OCI-M2 (cell line): ENCODE measurements at regions not wholly inside any gene's neighbourhood (a gene's known extent, or its start where the extent isn't known, plus 50 kb on each side); places are given as distances from the start of the nearest gene placed in this dataset.

Experiments used
- DNase-seq: peaks from one replicate; lab custom pipeline; 2025; ENCODE audit not compliant: unreplicated experiment; lab: John Stamatoyannopoulos, UW

DNA sequence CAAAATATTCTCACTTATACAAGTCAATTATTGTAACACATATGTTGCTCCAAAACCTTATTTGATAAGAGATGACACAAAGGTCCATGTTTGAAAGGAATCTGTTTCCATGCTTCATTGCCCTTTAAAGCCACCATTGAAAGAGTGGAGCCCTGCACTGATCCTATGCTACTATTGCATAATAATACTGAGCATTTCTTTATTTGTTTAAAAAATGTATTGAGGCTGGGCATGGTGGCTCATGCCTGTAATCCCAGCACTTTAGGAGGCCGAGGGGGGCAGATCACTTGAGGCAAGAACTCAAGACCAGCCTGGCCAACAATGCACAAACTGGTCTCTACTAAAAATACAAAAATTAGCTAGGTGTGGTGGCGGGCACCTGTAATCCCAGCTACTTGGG, 178.8 kb upstream of the STARD13 start:
- no peak for DNase-seq

DNA sequence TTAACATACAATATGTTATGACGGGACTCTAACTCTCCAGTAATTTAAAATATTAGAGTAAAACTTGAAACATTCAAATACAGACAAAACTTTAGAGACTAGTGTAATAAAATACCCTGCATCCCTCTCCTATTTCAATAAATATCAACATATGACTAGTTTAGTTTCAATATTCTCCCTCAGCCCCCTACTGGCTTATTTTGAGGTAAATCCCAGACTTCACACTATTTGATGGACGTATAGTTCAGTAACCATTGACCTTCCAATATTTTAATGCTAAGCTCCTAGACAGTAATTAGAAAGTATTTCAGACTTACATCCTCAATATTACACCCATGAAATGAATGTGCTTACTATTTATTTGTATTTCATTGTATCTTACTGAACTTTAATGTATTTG, 180.7 kb upstream of the STARD13 start:
- no peak for DNase-seq

DNA sequence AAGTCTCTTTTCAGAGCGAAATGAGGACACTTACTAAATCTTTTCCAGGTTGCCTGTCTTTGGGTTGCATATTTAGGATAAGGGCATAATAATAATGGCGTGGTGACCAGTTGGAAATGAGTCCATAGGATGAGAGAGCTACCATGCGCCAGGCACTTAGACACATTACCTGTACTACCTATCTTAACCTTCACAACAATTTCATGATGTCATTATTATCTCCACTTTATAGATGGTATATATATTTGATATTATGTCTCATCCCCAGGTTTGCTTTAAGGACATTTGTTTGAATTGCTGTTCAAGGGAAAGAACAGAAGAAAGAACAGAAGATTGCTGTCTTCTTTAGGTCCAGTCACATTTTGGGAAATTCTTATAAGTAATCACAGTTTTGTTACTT, 182.0 kb upstream of the STARD13 start:
- no peak for DNase-seq

DNA sequence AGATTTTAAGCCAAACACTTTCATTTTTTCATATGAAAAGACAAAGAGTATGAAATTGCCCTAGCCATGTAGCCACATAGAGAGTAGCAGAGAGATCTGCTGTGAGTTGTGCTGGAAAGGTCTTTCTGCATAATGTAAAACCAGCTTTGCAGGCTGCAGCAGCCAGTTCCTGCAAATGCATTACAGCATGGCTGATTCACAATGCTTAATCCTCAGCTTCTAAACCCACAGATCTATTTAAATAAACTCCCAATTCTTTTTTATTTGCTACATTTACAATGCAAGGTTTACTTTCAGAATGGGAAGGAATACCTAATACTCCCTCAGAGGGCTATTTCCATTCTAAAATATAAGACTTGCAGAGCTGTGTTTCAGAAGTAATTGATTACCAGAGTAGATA, 185.6 kb upstream of the STARD13 start:
- no peak for DNase-seq

DNA sequence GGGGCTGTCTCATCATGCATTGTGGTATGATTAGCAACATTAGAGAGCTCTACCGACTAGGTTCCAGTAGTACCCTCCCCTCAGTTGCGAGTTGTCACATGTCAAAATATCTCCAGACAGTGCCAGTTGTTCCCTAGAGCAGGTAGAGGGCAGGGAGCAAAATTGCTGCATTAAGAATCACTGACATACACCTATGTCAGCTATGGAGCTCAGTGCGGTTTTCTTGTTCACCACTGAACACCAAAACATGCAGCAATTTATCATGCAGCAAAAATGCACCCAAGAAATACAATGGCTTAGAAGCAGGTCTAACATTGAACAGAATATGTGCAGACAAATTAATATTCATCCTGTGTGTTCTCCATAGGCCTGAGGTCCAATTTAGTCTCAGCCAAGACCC, 186.9 kb upstream of the STARD13 start:
- no peak for DNase-seq

DNA sequence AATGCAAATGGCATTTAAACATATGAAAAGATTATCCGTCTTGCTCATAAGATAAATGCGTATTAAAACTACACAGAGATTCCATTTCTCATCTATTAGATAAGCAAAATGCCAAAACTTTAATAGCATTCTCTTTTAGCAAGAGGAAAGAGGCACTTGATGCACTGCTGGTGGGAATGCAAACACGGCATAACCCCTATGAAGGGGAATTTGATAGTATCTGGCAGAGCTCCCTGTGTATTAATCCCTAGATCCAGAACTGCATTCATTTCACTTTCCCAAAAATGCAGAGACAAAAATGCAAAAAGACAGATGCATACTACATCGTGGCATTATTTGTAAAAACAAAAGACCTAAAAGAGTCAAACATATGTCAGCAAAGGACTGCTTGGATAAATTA, 193.6 kb upstream of the STARD13 start:
- DNase-seq = no peak

DNA sequence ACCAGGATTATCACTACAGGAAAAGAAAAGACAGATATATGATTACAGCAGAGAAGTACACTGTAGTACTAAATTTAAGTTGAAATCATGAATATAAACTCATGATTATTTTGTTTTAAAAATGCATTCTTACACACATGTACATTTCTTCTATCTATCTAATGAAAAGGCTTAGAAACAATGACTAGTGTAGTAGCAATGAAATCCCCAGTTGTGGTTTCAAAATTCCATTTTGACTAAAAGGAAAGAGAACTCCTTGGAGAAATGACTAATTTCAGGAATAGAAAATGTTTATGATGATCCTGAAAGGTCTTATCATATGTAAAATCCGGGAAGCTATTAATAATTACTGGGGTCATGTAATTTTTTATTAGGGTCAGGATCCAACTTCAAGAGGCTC, 195.0 kb upstream of the STARD13 start:
- no peak for DNase-seq

DNA sequence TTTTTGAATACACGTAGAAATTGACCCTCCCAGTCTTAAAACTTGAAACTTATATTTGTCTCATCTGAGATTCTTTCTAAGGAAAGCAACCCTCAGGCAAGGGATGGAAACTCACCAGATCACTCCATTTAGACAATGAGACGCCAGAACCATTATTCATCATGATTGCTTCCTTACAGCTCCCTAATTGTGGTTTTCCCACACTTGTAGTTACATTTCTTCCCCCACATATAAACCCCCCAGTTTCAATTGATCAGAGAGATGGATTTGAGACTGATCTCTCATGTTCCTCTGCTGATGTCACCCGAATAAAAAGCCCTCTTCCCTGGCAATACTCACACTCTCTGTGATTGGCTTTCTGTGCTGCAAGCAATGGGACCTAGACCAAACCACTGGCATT, 197.9 kb upstream of the STARD13 start:
- DNase-seq = no peak

DNA sequence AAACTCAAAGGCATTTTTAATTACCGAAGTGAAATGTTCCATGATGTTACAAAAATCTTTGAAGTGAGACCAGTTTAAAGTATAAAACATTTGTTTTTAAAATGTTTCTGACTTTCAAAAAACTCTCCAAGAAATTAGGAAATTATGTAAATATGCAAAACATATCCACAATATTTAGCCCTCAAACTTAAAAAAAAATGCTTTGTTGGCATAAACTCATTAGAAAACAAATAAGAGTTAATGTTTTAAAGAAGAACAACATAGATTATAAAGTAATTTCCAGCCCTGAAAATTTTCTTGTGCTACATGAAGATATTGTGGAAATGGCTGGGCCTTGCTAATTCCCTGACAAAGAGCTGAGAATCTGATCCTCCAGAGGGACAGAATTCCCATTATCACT, 199.7 kb upstream of the STARD13 start:
- DNase-seq = no peak

DNA sequence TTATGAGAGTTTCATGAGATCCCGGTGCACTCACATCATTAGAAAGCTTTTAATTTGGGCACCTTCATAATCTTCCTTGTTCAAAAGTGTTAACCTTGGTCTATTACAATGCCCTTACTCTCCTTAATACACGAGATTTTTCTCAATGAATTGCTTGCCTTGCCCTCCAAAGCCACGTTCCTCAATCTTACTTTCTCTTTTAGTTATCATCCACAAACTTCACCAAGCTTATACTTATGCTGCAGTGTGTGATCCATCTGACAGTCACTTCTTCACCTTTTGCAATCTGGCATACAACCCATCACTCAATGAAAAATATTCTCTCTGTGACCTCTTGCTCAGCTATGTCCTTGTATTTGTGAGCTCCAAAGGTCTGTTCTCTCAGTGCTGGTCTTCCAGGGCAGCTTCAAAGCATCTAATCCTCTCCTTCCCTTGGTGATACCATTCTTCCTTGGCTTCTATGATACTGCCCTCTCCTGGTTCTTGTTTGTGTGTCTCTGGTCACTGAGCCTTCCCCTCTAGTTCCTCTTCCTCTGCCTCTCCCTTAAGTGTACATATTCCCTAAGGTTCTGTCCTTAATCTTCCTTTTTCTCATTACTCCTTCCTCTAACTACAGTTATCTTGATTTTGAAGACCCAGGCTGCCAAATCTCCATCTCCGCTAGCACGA, 202.2 kb upstream of the STARD13 start:
- no peak for DNase-seq

DNA sequence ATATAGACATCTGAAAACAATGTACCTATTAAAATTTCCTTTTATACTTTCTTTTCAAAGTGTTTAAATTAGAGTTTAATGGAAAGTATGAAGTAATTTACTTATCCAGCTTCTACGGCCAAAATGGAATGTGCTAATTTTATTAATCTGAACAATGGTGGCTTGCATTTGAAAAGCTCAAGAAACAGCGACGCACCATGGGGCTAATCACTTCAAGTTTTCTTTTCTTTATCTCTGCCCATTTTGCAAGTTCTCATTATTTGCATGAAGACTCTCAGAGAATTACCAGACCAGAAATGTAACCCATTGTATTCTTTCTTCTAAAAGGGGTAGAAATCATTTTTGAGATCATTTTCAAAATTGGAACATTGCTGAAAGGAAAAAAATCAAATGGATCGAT, 204.0 kb upstream of the STARD13 start:
- DNase-seq = no peak

DNA sequence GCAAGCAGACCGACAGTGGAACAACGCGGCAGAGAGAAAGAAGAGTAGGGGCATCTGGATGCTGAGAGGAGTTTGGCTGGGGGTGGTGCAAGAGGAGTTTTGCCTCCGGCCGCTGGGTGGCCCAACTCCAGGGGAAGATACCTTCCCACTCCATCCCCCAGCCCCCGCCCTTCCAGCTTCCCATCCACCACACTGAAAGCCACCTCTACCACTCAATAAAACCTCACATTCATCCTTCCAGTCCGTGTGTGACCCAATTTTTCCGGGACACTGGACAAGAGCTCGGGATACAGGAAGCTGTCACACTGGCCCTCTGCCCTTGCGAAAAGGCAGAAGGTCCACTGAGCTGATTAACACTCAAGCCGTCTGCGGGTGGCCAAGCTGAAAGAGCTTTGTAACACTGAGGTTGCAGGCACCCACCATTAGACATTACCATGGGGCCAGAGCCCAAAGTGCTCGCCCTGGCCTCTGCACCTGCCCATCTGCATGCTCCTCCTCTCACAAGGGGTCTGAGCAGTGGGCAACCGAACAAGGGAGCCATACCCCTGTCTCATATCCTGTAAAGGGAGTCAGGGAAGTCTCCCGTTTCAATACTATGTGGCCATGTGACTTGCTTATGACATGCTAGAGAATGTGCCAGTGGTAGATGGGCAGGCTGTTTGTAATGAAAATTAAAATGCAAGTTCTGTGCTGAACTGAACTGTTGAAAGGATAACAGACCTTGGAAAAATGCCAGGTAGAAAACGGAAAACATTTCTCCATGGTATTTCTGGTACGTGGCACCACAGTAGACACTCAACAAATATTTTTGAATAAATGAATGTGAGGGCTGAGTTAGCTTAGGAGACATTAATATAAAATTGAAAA, 205.1 kb upstream of the STARD13 start:
- no peak for DNase-seq

DNA sequence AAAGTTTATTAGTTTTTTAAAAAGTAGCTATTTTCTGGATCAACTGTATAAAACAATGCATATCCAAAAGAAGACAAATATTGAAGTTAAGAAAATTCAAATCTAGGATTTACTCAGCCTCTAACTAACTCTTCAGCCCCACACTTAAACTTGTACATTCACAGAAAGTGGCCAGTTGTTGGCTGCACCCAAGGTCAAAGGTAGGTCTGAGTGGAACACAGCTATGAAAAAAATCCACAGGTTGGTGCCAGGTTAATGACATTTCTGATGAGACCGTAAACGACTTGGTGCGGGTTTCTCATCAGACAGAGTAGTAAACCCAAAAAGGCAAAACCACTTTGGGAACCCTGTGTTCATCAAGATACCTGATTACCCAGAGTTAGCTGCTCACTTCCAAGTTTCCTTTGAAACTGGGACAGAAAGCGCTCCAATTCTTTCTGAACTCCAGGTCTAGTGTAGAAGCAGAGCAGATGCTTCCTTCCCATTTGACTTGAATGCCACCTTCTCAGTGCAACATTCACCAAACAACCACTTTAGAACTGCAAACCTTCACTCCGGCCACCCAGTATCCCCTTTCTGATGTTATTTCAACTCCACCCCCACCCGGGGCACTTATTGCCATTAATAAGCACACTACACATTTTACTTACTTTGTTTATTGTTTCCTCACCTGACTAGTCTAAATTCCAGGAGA, 208.3 kb upstream of the STARD13 start:
- DNase-seq = no peak

DNA sequence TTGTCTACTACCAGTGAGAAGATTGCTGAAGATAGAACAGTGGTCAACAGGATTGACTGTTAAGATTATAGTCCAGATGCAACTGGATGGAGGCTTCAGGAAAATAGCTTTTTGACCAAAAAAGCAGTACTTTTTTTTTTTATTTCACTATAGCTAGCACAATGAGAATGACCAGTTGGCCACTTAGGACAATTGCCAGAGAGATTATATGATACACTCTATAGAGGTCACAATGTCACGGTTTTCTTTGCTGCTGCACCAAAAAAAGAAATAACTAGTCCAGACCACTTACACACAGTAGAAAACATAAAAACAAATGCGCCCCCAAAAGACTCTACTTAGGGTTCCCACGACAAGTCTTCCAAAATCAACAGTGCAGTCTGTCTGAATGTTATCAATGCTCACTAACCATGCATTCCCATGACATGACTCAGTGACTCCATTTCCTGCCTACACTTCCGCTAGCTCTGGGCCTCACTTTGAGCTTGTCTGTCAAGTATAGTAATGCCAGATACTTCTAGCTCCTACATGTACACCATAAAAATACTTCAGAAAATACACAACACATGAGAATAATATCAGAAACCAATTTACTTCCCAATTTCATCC, 209.1 kb upstream of the STARD13 start:
- no peak for DNase-seq

DNA sequence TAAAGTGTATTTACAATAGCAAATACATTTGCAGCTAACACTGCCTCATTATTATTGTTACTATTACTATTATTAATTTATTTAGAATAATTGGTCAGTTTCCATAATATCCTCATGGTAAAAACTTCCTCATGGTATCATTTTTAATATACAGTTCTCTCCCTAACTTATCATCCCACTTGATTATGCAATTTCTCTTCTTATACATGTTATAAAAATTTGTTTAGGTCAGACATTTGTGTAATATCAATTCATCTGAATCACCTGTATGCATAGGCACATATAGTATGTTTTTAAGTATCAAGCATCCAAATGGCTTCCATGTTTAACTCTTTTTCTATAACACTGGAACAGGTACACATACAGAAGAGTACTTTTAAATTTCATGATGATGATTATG, 210.8 kb upstream of the STARD13 start:
- DNase-seq = no peak

DNA sequence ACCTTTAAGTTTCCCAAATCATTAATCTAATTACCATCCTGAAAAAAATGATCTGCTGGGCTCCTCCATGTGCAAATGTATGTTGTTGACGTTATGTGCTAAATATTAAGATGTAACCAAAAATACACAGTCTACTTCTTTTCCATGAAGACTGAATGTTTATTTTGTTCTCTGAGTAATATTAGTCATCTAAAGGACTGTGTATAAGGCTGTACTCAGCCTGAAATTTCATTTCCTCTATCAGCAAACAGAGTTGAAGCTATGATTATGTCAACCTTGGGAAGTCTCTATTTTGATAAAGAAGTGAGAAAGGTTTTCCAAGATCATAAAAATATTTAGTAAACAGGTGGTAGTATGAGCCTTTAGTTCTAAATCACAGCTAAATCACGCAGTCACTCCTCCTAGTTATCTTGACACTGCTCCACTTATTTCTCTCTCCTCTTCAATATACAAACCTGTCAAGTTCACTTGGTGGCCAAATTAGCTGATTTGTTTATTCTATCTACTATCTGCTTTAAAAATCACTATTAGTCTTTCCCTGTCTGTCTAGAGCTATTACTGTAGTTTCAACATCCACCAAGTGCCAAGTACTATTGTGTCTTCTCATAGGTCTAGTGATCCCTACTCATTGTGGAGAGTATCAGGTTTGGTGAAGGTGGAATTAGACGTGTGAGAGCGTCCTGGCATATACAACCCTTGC, 211.7 kb upstream of the STARD13 start:
- DNase-seq = no peak

DNA sequence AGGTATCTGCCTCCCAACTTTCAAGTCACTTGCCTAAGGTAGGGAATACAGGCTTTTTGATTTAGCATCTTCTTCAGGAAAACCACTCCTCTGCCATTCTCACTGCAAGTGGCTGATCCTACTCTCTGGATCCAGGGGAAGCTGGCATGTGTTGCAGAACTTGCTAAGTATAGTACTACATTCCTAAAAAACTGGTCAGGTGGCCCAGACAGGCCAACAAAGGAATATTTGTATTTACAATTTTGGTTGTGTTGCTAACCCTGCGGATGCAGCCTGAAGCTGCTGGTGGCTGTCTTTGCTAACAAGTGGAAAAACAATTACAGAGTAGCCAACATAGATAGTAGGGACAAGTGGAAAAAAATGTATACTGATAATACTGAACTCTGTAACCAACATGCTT, 222.5 kb upstream of the STARD13 start:
- DNase-seq = no peak

DNA sequence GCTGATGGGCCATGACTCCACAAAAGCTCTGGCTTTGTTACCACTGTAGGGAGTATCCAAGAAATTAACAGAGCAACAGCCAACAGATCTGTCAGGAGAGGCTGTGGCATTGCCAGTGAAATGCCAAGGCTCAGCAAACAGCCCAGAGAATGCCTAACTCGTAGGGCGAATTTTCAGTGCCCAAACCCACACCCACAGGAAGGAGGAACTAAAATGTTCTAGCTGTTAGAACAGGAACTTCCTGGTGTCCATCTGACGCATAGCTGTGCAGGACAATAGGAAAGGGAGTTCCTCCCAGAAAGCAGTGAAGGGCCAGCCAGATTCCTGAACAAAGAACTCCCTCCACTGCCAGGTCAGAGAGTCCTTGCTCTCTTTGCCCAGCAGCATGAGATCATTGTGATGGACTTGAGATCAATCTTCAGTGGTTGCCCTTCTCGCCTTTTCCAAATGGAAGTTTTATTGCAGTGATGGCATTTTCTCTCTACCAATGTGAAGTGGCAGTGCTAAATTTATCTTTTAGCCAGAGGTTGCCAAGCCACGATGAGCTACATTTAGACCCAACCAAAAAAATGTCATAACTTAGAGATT, 224.2 kb upstream of the STARD13 start:
- DNase-seq = no peak

DNA sequence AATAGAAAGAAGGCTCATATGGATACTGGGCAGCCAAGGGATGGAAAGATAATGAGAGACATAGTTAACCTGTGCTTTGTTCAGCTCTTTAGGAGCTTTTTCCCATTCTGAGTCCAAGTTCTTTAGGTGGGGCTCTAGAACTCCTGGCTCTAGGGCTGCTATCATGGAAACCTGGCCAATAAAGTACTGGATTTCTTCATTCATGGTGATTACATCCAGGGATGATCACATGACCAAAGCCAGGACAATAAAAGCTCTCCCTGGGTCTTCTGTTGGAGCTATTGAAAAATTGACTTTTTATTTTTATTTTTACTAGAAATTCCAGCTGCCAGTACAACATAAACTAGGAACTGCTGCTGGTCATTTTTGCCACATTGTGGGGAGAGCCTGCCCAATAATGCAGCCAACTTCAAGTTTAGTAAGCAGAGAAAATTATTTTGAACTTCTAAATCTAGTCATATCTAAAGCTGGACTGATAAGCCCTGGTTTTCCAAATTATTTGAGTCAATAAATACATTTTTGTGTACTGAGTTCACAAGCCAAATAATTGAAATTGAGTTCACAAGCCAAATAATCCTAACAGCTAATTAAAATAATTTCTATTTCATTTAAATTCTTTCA, 224.9 kb upstream of the STARD13 start:
- no peak for DNase-seq

DNA sequence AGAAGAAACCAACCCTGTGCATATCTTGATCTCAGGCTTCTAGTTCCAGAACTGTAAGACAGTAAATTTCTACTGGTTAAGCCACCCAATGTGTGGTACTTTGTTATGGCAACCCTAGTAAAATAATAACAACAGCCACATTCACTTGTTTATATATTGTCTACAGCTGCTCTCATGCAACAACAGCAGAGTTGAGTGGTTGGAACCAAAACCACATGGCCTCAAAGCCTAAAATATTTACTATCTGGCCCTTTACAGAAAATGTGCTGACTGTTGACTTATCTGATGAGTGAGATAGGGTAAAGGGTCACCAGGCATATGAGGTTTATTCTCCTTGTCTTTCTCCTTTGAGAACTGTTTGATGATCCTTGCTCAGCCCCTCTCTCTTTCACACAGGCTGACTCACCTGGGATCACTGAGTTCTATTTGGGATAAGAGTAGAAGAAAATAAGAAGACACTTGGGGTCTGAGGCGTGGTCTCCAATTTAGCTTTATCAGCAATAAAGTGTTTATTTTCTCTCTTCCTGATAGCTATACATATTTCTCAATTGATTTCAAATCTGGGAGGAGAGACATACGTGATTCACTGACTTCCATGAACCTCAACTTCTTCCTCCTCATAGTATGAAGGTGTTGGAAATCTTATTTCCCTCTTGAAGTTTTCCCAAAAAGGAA, 227.5 kb upstream of the STARD13 start:
- no peak for DNase-seq
